GM13976 (cell line): ENCODE measurements at regions not wholly inside any gene's neighbourhood (a gene's known extent, or its start where the extent isn't known, plus 50 kb on each side); places are given as distances from the start of the nearest gene placed in this dataset.

Experiments
- DNase-seq: peaks from one replicate; pipeline ENCODE4 v3.0.0; 2012; ENCODE audit warnings: low spot score
- in situ Hi-C: fragments of 300-500 bp; cut with MboI; formaldehyde crosslinking; loops from one replicate; pipeline ENCODE4 v1.12.0; 2022; ENCODE audit warnings: low sequenced_read_pairs, mixed read lengths, inconsistent platforms; ENCODE audit not compliant: unreplicated experiment
- TF ChIP-seq, protein P1 (sequence below): IDR thresholded peaks from 2 replicates; pipeline ENCODE4 v1.5.1; 2012; ENCODE audit warnings: borderline replicate concordance, mild to moderate bottlenecking; ENCODE audit not compliant: insufficient read depth; ENCODE audit errors: extremely low read depth, missing control alignments, control extremely low read depth

DNA sequence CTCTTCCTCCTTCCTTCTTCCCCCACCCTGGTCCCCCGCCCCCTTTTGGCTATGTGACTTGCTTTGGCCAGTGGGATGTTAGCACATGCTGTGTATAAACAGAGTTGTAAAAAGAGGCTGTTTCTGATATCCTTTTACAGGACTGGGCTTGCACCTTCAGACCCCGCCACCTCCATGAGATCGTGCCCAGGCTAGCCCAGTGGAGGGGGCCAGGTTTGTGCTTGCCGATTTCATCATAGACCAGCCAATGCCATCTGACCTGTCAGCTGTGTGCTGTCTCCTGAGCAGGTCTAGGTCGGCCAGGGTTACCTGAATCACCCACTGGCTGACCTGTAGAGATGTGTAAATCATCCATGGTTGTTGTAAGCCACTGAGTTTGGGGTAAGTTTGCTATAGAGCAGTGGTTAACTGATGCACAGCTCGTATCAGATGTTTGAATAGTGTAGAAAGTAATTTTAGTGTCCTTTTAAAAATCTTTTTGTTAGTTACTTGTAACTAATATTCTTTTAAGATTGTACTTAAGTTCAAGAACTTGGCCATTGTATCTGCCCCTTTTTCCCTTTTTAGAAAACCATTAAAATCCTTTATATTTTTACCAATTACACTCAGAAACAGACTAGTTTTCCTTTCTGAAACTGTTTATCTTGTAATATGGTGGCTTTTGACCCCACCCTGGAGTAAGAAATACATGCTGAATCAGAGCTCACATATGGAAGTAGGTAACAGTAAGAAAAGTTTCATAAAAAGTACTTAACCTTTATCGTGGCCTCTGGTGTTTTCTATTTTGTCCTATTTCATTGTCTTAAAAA lies 122.0 kb upstream of the MGAT5 start:
- in situ Hi-C loops = no loop called here
- DNase-seq = no peak
- TF ChIP-seq, protein P1, sequence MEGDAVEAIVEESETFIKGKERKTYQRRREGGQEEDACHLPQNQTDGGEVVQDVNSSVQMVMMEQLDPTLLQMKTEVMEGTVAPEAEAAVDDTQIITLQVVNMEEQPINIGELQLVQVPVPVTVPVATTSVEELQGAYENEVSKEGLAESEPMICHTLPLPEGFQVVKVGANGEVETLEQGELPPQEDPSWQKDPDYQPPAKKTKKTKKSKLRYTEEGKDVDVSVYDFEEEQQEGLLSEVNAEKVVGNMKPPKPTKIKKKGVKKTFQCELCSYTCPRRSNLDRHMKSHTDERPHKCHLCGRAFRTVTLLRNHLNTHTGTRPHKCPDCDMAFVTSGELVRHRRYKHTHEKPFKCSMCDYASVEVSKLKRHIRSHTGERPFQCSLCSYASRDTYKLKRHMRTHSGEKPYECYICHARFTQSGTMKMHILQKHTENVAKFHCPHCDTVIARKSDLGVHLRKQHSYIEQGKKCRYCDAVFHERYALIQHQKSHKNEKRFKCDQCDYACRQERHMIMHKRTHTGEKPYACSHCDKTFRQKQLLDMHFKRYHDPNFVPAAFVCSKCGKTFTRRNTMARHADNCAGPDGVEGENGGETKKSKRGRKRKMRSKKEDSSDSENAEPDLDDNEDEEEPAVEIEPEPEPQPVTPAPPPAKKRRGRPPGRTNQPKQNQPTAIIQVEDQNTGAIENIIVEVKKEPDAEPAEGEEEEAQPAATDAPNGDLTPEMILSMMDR = no peak

DNA sequence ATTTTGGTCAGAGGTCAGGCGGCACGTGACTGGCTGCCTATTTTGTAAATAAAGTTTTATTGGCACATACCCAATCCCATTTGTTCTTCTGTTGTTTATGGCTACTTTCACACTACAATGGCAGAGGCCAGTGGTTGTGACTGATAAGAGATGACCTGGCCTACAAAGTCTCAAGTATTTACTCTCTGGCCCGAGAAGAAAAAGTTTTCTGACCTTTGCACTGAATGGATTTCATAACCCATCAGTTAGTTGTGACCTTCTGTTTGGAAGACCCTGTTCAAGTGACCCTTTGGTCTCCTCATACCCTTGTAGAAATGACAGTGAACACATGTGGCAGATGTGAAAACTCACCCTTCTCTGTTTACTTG lies 121.4 kb upstream of the MGAT5 start:
- DNase-seq = no peak
- TF ChIP-seq, protein P1 = no peak
- in situ Hi-C loops = no loop called here

DNA sequence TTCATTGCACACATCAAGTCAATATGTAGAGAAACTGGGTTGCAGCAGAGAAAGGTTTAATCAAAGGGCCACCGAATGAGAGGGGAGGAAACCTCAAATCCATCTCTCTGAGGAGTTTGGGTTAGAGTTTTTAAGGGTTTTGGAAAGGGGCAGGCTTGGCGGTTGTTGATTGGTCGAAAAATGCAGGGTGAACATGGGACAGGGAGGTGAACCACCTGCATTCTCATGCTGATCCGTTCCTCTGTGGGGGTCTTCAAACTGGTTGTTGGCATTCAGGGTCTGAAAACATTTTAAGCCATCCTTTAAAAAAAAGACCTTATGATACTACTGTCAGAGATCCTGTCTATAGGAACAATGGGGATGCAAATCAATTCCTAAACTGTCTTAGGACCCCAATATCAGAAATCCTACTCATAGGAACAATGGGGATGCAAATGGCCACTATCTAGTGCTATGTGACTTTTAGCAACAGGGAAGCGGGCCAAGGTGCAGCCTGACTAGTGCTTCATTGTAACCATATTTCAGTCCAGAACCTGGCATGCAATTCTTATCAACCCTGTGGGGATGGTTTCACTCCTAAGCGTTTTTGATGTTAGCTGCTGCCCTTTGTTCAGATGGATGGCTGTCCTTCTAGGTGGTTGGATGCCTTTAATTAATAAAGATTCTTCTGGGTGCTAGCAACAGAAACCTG lies 120.1 kb upstream of the MGAT5 start:
- in situ Hi-C loops = no loop called here

DNA sequence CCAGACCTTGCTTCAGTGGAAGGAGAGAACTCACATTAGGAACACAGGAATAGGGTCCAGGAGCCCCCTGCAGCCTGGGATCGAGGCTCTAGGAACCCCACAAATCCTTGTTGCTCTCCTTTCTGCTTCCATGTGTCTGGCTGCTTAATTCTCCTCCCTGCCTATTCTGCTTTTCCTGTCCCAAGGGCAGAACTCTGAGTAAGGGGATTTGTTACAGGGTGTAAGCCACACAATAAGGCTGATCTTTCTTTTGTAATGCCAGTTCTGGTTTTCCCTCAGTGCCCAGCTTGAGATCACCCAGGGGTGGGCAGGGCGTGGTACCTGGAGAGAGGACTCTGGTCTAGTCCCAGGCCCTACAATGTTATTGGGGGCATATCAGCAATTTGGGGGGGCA lies 119.6 kb upstream of the MGAT5 start:
- DNase-seq = no peak
- TF ChIP-seq, protein P1 = no peak
- in situ Hi-C loops = no loop called here

More for the DNA sequence above, 120.1 kb upstream of the MGAT5 start:
- no peak for DNase-seq
- TF ChIP-seq, protein P1 = no peak

DNA sequence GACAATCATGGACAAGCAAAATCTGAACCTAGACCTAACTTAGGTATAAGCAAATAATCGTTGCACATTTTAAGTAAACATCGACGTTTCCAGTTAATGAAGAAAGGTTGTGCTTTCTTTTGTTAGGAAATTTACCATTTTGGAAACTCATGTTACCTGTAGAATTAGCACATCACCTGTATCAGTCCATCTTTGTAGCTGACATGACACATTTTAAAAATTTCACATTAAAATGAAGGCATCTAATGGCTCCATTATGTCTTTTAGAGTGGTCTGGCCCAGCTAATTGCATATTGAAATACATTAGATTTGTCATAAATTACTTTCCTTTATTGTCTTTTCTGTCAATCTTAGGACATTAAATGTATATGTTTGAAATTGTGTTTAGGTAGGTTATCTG lies 119.0 kb upstream of the MGAT5 start:
- TF ChIP-seq, protein P1 = no peak
- in situ Hi-C loops = no loop called here
- no peak for DNase-seq

DNA sequence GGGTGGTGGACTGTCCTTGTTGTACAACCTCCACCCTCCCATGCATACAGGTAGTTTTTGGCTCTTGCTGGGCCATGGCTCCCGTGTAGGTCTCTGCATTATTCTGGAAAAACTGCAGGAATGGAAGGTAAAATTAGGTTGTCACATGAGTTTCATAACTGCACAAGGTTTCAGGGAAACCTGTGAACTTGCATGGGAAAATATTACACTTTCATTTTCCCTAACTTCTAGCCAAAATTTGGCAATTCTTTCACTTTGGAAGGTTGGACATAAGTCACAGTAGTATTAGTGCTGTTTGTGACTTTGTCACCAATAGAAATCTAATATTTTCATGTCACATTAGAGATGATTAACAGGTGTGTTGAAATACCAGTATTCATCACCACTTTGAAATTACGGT lies 118.1 kb upstream of the MGAT5 start:
- in situ Hi-C loops = no loop called here
- DNase-seq = no peak
- TF ChIP-seq, protein P1 = no peak
